MCF 10A (cell line): ENCODE measurements at regions not wholly inside any gene's neighbourhood (a gene's known extent, or its start where the extent isn't known, plus 50 kb on each side); places are given as distances from the start of the nearest gene placed in this dataset.

Experiments used
- BruUV-seq: library from RNA; stranded (reverse); fragments of 400-500 nt; replicated peaks from 2 replicates; lab custom pipeline; 2021; lab: Mats Ljungman, UMichigan
- CTCF ChIA-PET: fragments of 300-600 bp; sonication (Branson Sonifier 250); formaldehyde crosslinking; extraction: SDS; loops from one replicate; lab custom pipeline; 2021; ENCODE audit warnings: antibody characterized with exemption, inconsistent platforms; lab: Yijun Ruan, JAX
- POLR2A ChIA-PET: fragments of 300-600, 350-650 bp; sonication (Branson Sonifier 250); formaldehyde crosslinking; extraction: SDS; loops from one replicate; lab custom pipeline; 2020; ENCODE audit warnings: antibody characterized with exemption, inconsistent platforms; lab: Yijun Ruan, JAX
- DNase-seq: peaks from one replicate; pipeline ENCODE4 v3.0.0-alpha.2; 2018; ENCODE audit not compliant: unreplicated experiment
- H3K27ac Mint-ChIP-seq: one replicate; pipeline ENCODE4 v1.8.0; 2022; ENCODE audit warnings: mild to moderate bottlenecking, low read depth, mixed read lengths; ENCODE audit not compliant: unreplicated experiment
- H3K27me3 Mint-ChIP-seq: one replicate; pipeline ENCODE4 v1.8.0; 2022; ENCODE audit warnings: mixed read lengths; ENCODE audit not compliant: insufficient read depth, unreplicated experiment
- H3K36me3 Mint-ChIP-seq: one replicate; pipeline ENCODE4 v1.8.0; 2022; ENCODE audit warnings: mild to moderate bottlenecking, moderate library complexity, mixed read lengths; ENCODE audit not compliant: insufficient read depth, unreplicated experiment
- H3K4me1 Mint-ChIP-seq: one replicate; pipeline ENCODE4 v1.8.0; 2022; ENCODE audit warnings: mixed read lengths; ENCODE audit not compliant: insufficient read depth, unreplicated experiment
- H3K4me3 Mint-ChIP-seq: one replicate; pipeline ENCODE4 v1.8.0; 2022; ENCODE audit warnings: mild to moderate bottlenecking, moderate library complexity, mixed read lengths; ENCODE audit not compliant: unreplicated experiment
- H3K9me3 Mint-ChIP-seq: one replicate; pipeline ENCODE4 v1.8.0; 2022; ENCODE audit warnings: mixed read lengths; ENCODE audit not compliant: unreplicated experiment
- intact Hi-C: fragments of 100-400 bp; cut with micrococcal nuclease; formaldehyde crosslinking; loops from 2 replicates; pipeline ENCODE4 v1.14.1; 2022
- TF ChIP-seq, protein P1 (sequence below): fragments of 200-600 bp; IDR thresholded peaks from one replicate; pipeline ENCODE4 v1.8.0; 2022; ENCODE audit warnings: antibody characterized with exemption, mild to moderate bottlenecking; ENCODE audit not compliant: unreplicated experiment

- CTCF ChIA-PET, result interaction anchor here (0.6 to 1.3 kb wide), 5 partner anchors 13 to 124 kb away, joined by 3 to 8 read pairs (median 3); no protein-coding TSS in a partner anchor
- Mint-ChIP-seq H3K27me3 (no peaks in the 10 kb centered on the region), H3K4me1 (peaks cover 34% of the 10 kb centered on the region), H3K36me3 (peaks cover 4% of the 10 kb centered on the region), H3K9me3 (no peaks in the 10 kb centered on the region), H3K4me3 (peak overlapping the region; percentile 64), H3K27ac (peak overlapping the region; percentile 98)
- BruUV-seq, result TSS peak; percentile 88
- intact Hi-C loops, result loop anchor here (1.0 to 2.0 kb wide), 3 partner anchors 54 to 167 kb away; no protein-coding TSS in a partner anchor
- DNase-seq, result peak; percentile 95
- POLR2A ChIA-PET, result interaction anchor here (0.6 to 3.7 kb wide), 31 partner anchors 8 to 1968 kb away, joined by 3 to 62 read pairs (median 5); partner anchors contain the start of genes ZNF407 and ZNF516
- TF ChIP-seq, protein P1, sequence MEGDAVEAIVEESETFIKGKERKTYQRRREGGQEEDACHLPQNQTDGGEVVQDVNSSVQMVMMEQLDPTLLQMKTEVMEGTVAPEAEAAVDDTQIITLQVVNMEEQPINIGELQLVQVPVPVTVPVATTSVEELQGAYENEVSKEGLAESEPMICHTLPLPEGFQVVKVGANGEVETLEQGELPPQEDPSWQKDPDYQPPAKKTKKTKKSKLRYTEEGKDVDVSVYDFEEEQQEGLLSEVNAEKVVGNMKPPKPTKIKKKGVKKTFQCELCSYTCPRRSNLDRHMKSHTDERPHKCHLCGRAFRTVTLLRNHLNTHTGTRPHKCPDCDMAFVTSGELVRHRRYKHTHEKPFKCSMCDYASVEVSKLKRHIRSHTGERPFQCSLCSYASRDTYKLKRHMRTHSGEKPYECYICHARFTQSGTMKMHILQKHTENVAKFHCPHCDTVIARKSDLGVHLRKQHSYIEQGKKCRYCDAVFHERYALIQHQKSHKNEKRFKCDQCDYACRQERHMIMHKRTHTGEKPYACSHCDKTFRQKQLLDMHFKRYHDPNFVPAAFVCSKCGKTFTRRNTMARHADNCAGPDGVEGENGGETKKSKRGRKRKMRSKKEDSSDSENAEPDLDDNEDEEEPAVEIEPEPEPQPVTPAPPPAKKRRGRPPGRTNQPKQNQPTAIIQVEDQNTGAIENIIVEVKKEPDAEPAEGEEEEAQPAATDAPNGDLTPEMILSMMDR, result no peak
These were observed 70.5 kb upstream of the ZNF516 start for GRCh38 chr18:76565238-76566173.

GRCh38 chr18:76564655-76565237 lies 69.7 kb upstream of the ZNF516 start:
- no peak for DNase-seq
- BruUV-seq, result no TSS peak

DNA sequence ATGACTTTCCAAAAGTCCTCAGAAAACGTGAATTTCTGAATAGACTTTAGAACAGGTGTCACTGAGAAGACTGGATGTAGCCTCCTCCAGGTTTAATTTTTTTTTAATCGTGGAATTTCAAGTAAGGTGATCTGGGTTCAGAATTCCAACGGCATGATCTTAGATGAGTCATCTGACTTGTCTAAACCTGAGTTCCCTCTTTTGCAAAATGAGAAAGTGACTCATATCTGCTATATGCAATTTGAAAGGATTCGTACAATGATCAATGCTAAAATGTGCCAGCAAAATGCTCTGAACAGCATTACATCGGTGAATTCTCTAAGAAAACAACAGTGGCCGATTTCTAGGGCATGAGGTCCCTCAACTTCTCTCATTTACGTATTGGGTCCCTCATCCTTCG lies 69.1 kb upstream of the ZNF516 start:
- peaks cover 39% of the 10 kb centered on the region for H3K4me1 Mint-ChIP-seq
- intact Hi-C loops, result loop anchor here (2.0 kb wide), 1 partner anchor 165 kb away; no protein-coding TSS in a partner anchor
- POLR2A ChIA-PET, result interaction anchor here (0.6 to 3.7 kb wide), 19 partner anchors 10 to 1966 kb away, joined by 3 to 62 read pairs (median 5); partner anchors contain the start of genes ZNF407 and ZNF516

More at GRCh38 chr18:76564655-76565237, 69.7 kb upstream of the ZNF516 start:
- Mint-ChIP-seq H3K4me3 (peak overlapping the region; percentile 64), H3K27ac (peak overlapping the region; percentile 98), H3K27me3 (no peaks in the 10 kb centered on the region), H3K36me3 (peaks cover 4% of the 10 kb centered on the region), H3K9me3 (no peaks in the 10 kb centered on the region), H3K4me1 (peaks cover 34% of the 10 kb centered on the region)
- intact Hi-C loops, result loop anchor here (1.0 to 2.0 kb wide), 3 partner anchors 55 to 166 kb away; no protein-coding TSS in a partner anchor
- POLR2A ChIA-PET, result interaction anchor here (0.6 to 3.7 kb wide), 30 partner anchors 9 to 1967 kb away, joined by 3 to 62 read pairs (median 5); partner anchors contain the start of genes ZNF407 and ZNF516
- CTCF ChIA-PET, result interaction anchor here (0.6 to 1.3 kb wide), 5 partner anchors 9 to 125 kb away, joined by 3 to 8 read pairs (median 3); no protein-coding TSS in a partner anchor
- TF ChIP-seq, protein P1, result no peak

More for the DNA sequence above, 69.1 kb upstream of the ZNF516 start:
- peaks cover 4% of the 10 kb centered on the region for H3K36me3 Mint-ChIP-seq
- peak overlapping the region; percentile 98 for H3K27ac Mint-ChIP-seq
- CTCF ChIA-PET, result interaction anchor here (0.6 kb wide), 1 partner anchor 10 kb away, joined by 3 read pairs; no protein-coding TSS in a partner anchor
- peak; percentile 90 for DNase-seq
- no peaks in the 10 kb centered on the region for H3K9me3 Mint-ChIP-seq
- peak overlapping the region; percentile 64 for H3K4me3 Mint-ChIP-seq
- no TSS peak for BruUV-seq
- no peaks in the 10 kb centered on the region for H3K27me3 Mint-ChIP-seq
- TF ChIP-seq, protein P1, result no peak
